CD4-positive, alpha-beta memory T cell (primary cell): ENCODE measurements at regions not wholly inside any gene's neighbourhood (a gene's known extent, or its start where the extent isn't known, plus 50 kb on each side); places are given as distances from the start of the nearest gene placed in this dataset.

Source experiments
- CTCF ChIA-PET: fragments of 350-600 bp; sonication (Branson Sonifier 250); formaldehyde crosslinking; loops from one replicate; lab custom pipeline; 2021; ENCODE audit warnings: inconsistent platforms; ENCODE audit not compliant: partially characterized antibody; lab: Charles Lee
- POLR2A ChIA-PET: fragments of 350-600 bp; sonication (Branson Sonifier 250); formaldehyde crosslinking; loops from one replicate; lab custom pipeline; 2021; ENCODE audit not compliant: partially characterized antibody; lab: Charles Lee
- DNase-seq, 5 donors: peaks; one replicate each; pipeline versions ENCODE4 v3.0.0 to v3.0.0-alpha.2; 2020 to 2022; ENCODE audit warnings: mixed read lengths in 1 of 5
- H3K27ac ChIP-seq: one replicate; pipeline ENCODE4 v1.7.0; 2013; ENCODE audit warnings: low read depth, low read length
- H3K27me3 ChIP-seq: 2 replicates; pipeline ENCODE4 v1.7.0; 2013; ENCODE audit warnings: mild to moderate bottlenecking, low read length, moderate library complexity; ENCODE audit not compliant: insufficient read depth
- H3K36me3 ChIP-seq: 2 replicates; pipeline ENCODE4 v1.7.0; 2013; ENCODE audit warnings: mild to moderate bottlenecking, low read length, moderate library complexity; ENCODE audit not compliant: insufficient read depth
- H3K4me1 ChIP-seq: 2 replicates; pipeline ENCODE4 v1.7.0; 2013; ENCODE audit warnings: mild to moderate bottlenecking, low read length, moderate library complexity; ENCODE audit not compliant: insufficient read depth
- H3K4me3 ChIP-seq, 2 donors: one replicate each; pipeline ENCODE4 v1.7.0; 2013; ENCODE audit warnings: low read length in 2 of 2, mild to moderate bottlenecking in 1 of 2
- H3K9me3 ChIP-seq, 2 donors: one replicate each; pipeline ENCODE4 v1.7.0; 2013; ENCODE audit warnings: low read length in 2 of 2, control low read depth in 1 of 2; ENCODE audit not compliant: control insufficient read depth in 1 of 2
- H3K27ac Mint-ChIP-seq, 7 donors: one replicate each; pipeline ENCODE4 v1.8.0; 2020 to 2021; ENCODE audit warnings: mixed read lengths in 7 of 7, mild to moderate bottlenecking in 6 of 7, inconsistent platforms in 3 of 7, moderate library complexity in 3 of 7
- H3K27me3 Mint-ChIP-seq, 2 donors: one replicate each; pipeline ENCODE4 v1.8.0; 2020 to 2021; ENCODE audit warnings: mixed read lengths in 2 of 2
- H3K36me3 Mint-ChIP-seq, 2 donors: one replicate each; pipeline ENCODE4 v1.8.0; 2020 to 2021; ENCODE audit warnings: mixed read lengths in 2 of 2, inconsistent platforms in 1 of 2, mild to moderate bottlenecking in 1 of 2
- H3K4me1 Mint-ChIP-seq, 4 donors: one replicate each; pipeline ENCODE4 v1.8.0; 2020 to 2021; ENCODE audit warnings: mixed read lengths in 4 of 4, mild to moderate bottlenecking in 1 of 4
- H3K4me3 Mint-ChIP-seq, 8 donors: one replicate each; pipeline ENCODE4 v1.8.0; 2020 to 2021; ENCODE audit warnings: mixed read lengths in 8 of 8, mild to moderate bottlenecking in 7 of 8, moderate library complexity in 6 of 8, inconsistent platforms in 3 of 8
- H3K9me3 Mint-ChIP-seq, 8 donors: one replicate each; pipeline ENCODE4 v1.8.0; 2020 to 2021; ENCODE audit warnings: mixed read lengths in 8 of 8, mild to moderate bottlenecking in 5 of 8, inconsistent platforms in 3 of 8, moderate library complexity in 1 of 8
- intact Hi-C: fragments of 100-400 bp; cut with micrococcal nuclease; formaldehyde crosslinking; loops from one replicate; pipeline ENCODE4 v1.15.1; 2023

GRCh38 chr16:65961476-65962143, 404.9 kb upstream of the CDH5 start:
- Mint-ChIP-seq H3K27ac (no peak overlapping the region), H3K4me3 (no peak overlapping the region), H3K36me3 (no peaks in the 10 kb centered on the region), H3K4me1 (peaks cover 0 to 2% (median 0%) of the 10 kb centered on the region in 4 donors), H3K9me3 (peaks cover 0 to 4% (median under 1%) of the 10 kb centered on the region in 8 donors), H3K27me3 (peaks cover 2 to 3% of the 10 kb centered on the region in 2 donors)
- H3K27me3 ChIP-seq: no peaks in the 10 kb centered on the region
- no peak overlapping the region for H3K27ac ChIP-seq
- CTCF ChIA-PET: no interaction called here
- no peaks in the 10 kb centered on the region for H3K4me1 ChIP-seq
- H3K9me3 ChIP-seq: no peaks in the 10 kb centered on the region
- no peak for DNase-seq
- no peaks in the 10 kb centered on the region for H3K36me3 ChIP-seq
- intact Hi-C loops: no loop called here
- no peak overlapping the region for H3K4me3 ChIP-seq
- POLR2A ChIA-PET: no interaction called here

- H3K27me3 Mint-ChIP-seq: peaks cover 2 to 3% of the 10 kb centered on the region in 2 donors
- CTCF ChIA-PET: no interaction called here
- Histone ChIP-seq H3K27ac (no peak overlapping the region), H3K27me3 (no peaks in the 10 kb centered on the region), H3K4me3 (no peak overlapping the region), H3K4me1 (no peaks in the 10 kb centered on the region), H3K36me3 (no peaks in the 10 kb centered on the region), H3K9me3 (no peaks in the 10 kb centered on the region)
- no peak overlapping the region for H3K4me3 Mint-ChIP-seq
- no peaks in the 10 kb centered on the region for H3K36me3 Mint-ChIP-seq
- no peak for DNase-seq
- peaks cover 0 to 4% (median 0%) of the 10 kb centered on the region in 8 donors for H3K9me3 Mint-ChIP-seq
- H3K27ac Mint-ChIP-seq: no peak overlapping the region
- POLR2A ChIA-PET: no interaction called here
- intact Hi-C loops: no loop called here
- peaks cover 0 to 2% (median 0%) of the 10 kb centered on the region in 4 donors for H3K4me1 Mint-ChIP-seq
These were observed 406.5 kb upstream of the CDH5 start for GRCh38 chr16:65959983-65960382.

- intact Hi-C loops: no loop called here
- H3K27me3 Mint-ChIP-seq: no peaks in the 10 kb centered on the region
- CTCF ChIA-PET: no interaction called here
- H3K9me3 ChIP-seq: no peaks in the 10 kb centered on the region
- no peaks in the 10 kb centered on the region for H3K9me3 Mint-ChIP-seq
- no peaks in the 10 kb centered on the region for H3K36me3 ChIP-seq
- no peak overlapping the region for H3K27ac Mint-ChIP-seq
- H3K27ac ChIP-seq: no peak overlapping the region
- DNase-seq: no peak
- H3K36me3 Mint-ChIP-seq: no peaks in the 10 kb centered on the region
- POLR2A ChIA-PET: no interaction called here
- peaks cover 0 to 2% (median 0%) of the 10 kb centered on the region in 4 donors for H3K4me1 Mint-ChIP-seq
- H3K27me3 ChIP-seq: no peaks in the 10 kb centered on the region
- H3K4me3 ChIP-seq: no peak overlapping the region
- H3K4me1 ChIP-seq: no peaks in the 10 kb centered on the region
- H3K4me3 Mint-ChIP-seq: no peak overlapping the region
These were observed 408.4 kb upstream of the CDH5 start for GRCh38 chr16:65958086-65958485.

- Histone ChIP-seq H3K36me3 (no peaks in the 10 kb centered on the region), H3K9me3 (no peaks in the 10 kb centered on the region), H3K4me1 (no peaks in the 10 kb centered on the region), H3K4me3 (no peak overlapping the region), H3K27ac (no peak overlapping the region), H3K27me3 (no peaks in the 10 kb centered on the region)
- CTCF ChIA-PET: no interaction called here
- Mint-ChIP-seq H3K4me1 (peaks cover 0 to 2% (median 0%) of the 10 kb centered on the region in 4 donors), H3K36me3 (no peaks in the 10 kb centered on the region), H3K4me3 (peak overlapping the region in 1 of 8 donors; percentile 15), H3K27ac (no peak overlapping the region), H3K9me3 (no peaks in the 10 kb centered on the region), H3K27me3 (no peaks in the 10 kb centered on the region)
- DNase-seq: no peak
- POLR2A ChIA-PET: no interaction called here
- intact Hi-C loops: no loop called here
These were observed 410.4 kb upstream of the CDH5 start for GRCh38 chr16:65956100-65956499.

DNA sequence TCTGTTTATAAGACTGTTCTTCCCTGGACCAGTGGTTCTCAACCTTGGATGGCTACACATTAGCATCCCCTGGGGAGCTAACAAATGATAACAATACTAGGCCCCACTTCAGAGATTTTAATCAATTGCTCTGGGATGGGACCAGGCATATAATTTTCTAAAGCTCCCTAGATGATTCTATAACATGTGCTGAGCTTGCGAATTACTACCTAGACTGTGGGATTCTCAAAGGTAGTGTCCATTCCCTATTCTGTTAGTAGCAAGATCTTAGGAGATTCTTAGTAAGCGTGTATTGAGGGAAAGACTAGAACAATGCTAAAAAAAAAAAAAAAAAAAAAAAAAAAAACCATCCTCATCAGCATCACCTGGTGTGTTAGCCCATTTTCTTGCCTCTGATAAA, 412.0 kb upstream of the CDH5 start:
- ChIA-PET CTCF (no interaction called here), POLR2A (no interaction called here)
- H3K27ac Mint-ChIP-seq: no peak overlapping the region
- peaks cover 0 to 2% (median 0%) of the 10 kb centered on the region in 4 donors for H3K4me1 Mint-ChIP-seq
- no peak for DNase-seq
- Histone ChIP-seq H3K27me3 (no peaks in the 10 kb centered on the region), H3K36me3 (no peaks in the 10 kb centered on the region), H3K27ac (no peak overlapping the region), H3K9me3 (no peaks in the 10 kb centered on the region), H3K4me1 (no peaks in the 10 kb centered on the region), H3K4me3 (no peak overlapping the region)
- intact Hi-C loops: no loop called here
- peaks cover 0 to 2% (median 0%) of the 10 kb centered on the region in 8 donors for H3K9me3 Mint-ChIP-seq
- H3K36me3 Mint-ChIP-seq: no peaks in the 10 kb centered on the region
- H3K4me3 Mint-ChIP-seq: no peak overlapping the region
- H3K27me3 Mint-ChIP-seq: no peaks in the 10 kb centered on the region

- H3K9me3 ChIP-seq: no peaks in the 10 kb centered on the region
- intact Hi-C loops: no loop called here
- H3K36me3 Mint-ChIP-seq: no peaks in the 10 kb centered on the region
- no peaks in the 10 kb centered on the region for H3K36me3 ChIP-seq
- H3K27ac Mint-ChIP-seq: no peak overlapping the region
- no peak for DNase-seq
- ChIA-PET POLR2A (no interaction called here), CTCF (no interaction called here)
- H3K4me1 ChIP-seq: no peaks in the 10 kb centered on the region
- H3K27me3 ChIP-seq: no peaks in the 10 kb centered on the region
- H3K27ac ChIP-seq: no peak overlapping the region
- H3K4me3 ChIP-seq: no peak overlapping the region
- H3K9me3 Mint-ChIP-seq: peaks cover 0 to 4% (median 0%) of the 10 kb centered on the region in 8 donors
- no peaks in the 10 kb centered on the region for H3K4me1 Mint-ChIP-seq
- H3K27me3 Mint-ChIP-seq: no peaks in the 10 kb centered on the region
- H3K4me3 Mint-ChIP-seq: no peak overlapping the region
These were observed 416.3 kb upstream of the CDH5 start for GRCh38 chr16:65950211-65950610.

- CTCF ChIA-PET: no interaction called here
- no peak overlapping the region for H3K4me3 ChIP-seq
- H3K4me3 Mint-ChIP-seq: no peak overlapping the region
- no peaks in the 10 kb centered on the region for H3K27me3 ChIP-seq
- no peak for DNase-seq
- no peaks in the 10 kb centered on the region for H3K36me3 Mint-ChIP-seq
- peaks cover 0 to 7% (median under 1%) of the 10 kb centered on the region in 8 donors for H3K9me3 Mint-ChIP-seq
- H3K36me3 ChIP-seq: no peaks in the 10 kb centered on the region
- no peak overlapping the region for H3K27ac Mint-ChIP-seq
- POLR2A ChIA-PET: no interaction called here
- intact Hi-C loops: no loop called here
- no peaks in the 10 kb centered on the region for H3K9me3 ChIP-seq
- no peaks in the 10 kb centered on the region for H3K4me1 ChIP-seq
- no peak overlapping the region for H3K27ac ChIP-seq
- H3K27me3 Mint-ChIP-seq: no peaks in the 10 kb centered on the region
- no peaks in the 10 kb centered on the region for H3K4me1 Mint-ChIP-seq
These were observed 418.1 kb upstream of the CDH5 start for GRCh38 chr16:65948361-65948760.
